A673 (cell line): ENCODE measurements at regions not wholly inside any gene's neighbourhood (a gene's known extent, or its start where the extent isn't known, plus 50 kb on each side); places are given as distances from the start of the nearest gene placed in this dataset.
"Not testable (repeated sequence)": the region's sequence is repeated elsewhere in the genome, so short reads cannot be mapped to it uniquely, and the experiment has no call there.

Experiments
- CTCF ChIP-seq: fragments of 300-800, 200-600 bp; sonication (generic); conservative IDR thresholded peaks from 2 replicates; pipeline ENCODE4 v1.5.1; 2017; ENCODE audit warnings: low read depth, mild to moderate bottlenecking, antibody characterized with exemption, low read length, moderate library complexity, mixed read lengths
- EZH2 ChIP-seq: fragments of 200-600 bp; sonication (generic); IDR thresholded peaks from 2 replicates; pipeline ENCODE4 v1.6.1; 2017; ENCODE audit warnings: borderline replicate concordance, low read depth, mild to moderate bottlenecking, mixed read lengths, antibody characterized with exemption, low read length; ENCODE audit not compliant: poor library complexity, severe bottlenecking

DNA sequence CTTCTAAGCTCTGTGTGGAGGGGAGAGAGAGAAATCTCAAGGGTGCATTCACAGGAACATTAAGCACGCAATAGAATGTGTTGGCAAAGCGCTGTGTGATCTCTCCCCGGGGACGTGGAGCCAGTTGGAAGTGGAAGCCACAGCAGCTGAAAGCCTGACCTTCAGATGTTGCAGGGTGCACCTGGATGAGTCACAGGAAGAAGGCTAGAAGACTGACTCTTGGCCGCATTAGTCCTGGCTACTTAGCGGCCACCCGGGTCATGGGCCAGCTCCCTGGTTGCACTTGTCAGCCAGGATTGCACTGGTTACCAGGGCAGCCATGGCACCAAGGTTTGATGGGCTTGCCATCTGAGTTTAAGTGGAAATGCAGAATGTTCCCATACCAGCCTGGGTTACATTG is 128.6 kb upstream of the ALDH3B2 start:
- not testable (repeated sequence) for TF ChIP-seq CTCF, EZH2
